ENCODE measurements at regions not wholly inside any gene's neighbourhood (a gene's known extent, or its start where the extent isn't known, plus 50 kb on each side); places are given as distances from the start of the nearest gene placed in this dataset.

GRCh38 chr10:43703286-43703685 is 54.6 kb upstream of the ZNF32 start:
- TF ChIP-seq CTCF (IDR thresholded peaks at IDR 0.05; ENCODE audit: control extremely low read depth in 1 of 3, insufficient read depth in 1 of 3, low read depth in 1 of 3, low read length in 3 of 3) (no peak), POLR2A (IDR thresholded peaks at IDR 0.05; ENCODE audit: control extremely low read depth in 1 of 2, low read depth in 2 of 2, low read length in 2 of 2) (no peak), POU5F1 (IDR thresholded peaks at IDR 0.05; ENCODE audit: low read depth, low read length) (no peak)

All from H1 (cell line).